ENCODE measurements at regions not wholly inside any gene's neighbourhood (a gene's known extent, or its start where the extent isn't known, plus 50 kb on each side); places are given as distances from the start of the nearest gene placed in this dataset.

GRCh38 chr2:17164550-17164949 is 353.7 kb downstream of the RAD51AP2 start:
- no peak overlapping the region for H3K4me3 ChIP-seq (ENCODE audit: low read length)
- TF ChIP-seq CTCF (IDR thresholded peaks at IDR 0.05; ENCODE audit: insufficient read depth, low read depth, low read length, missing control alignments) = no peak
- peak; percentile 18 for DNase-seq (ENCODE audit: low read depth)

GRCh38 chr2:17163638-17164037 is 354.6 kb downstream of the RAD51AP2 start:
- H3K4me3 ChIP-seq (ENCODE audit: low read length) = no peak overlapping the region
- no peak for DNase-seq (ENCODE audit: low read depth)
- no peak for TF ChIP-seq CTCF (IDR thresholded peaks at IDR 0.05; ENCODE audit: insufficient read depth, low read depth, low read length, missing control alignments)

GRCh38 chr2:17162713-17163112 is 355.5 kb downstream of the RAD51AP2 start:
- no peak for DNase-seq (ENCODE audit: low read depth)
- no peak for TF ChIP-seq CTCF (IDR thresholded peaks at IDR 0.05; ENCODE audit: insufficient read depth, low read depth, low read length, missing control alignments)
- no peak overlapping the region for H3K4me3 ChIP-seq (ENCODE audit: low read length)

- no peak for TF ChIP-seq CTCF (IDR thresholded peaks at IDR 0.05; ENCODE audit: insufficient read depth, low read depth, low read length, missing control alignments)
- no peak overlapping the region for H3K4me3 ChIP-seq (ENCODE audit: low read length)
- no peak for DNase-seq (ENCODE audit: low read depth)
Measured at GRCh38 chr2:17160594-17160993, 357.6 kb downstream of the RAD51AP2 start.

GRCh38 chr2:17156086-17156485 is 362.2 kb downstream of the RAD51AP2 start:
- DNase-seq (ENCODE audit: low read depth) = no peak
- H3K4me3 ChIP-seq (ENCODE audit: low read length) = no peak overlapping the region
- no peak for TF ChIP-seq CTCF (IDR thresholded peaks at IDR 0.05; ENCODE audit: insufficient read depth, low read depth, low read length, missing control alignments)

- H3K4me3 ChIP-seq (ENCODE audit: low read length) = no peak overlapping the region
- no peak for DNase-seq (ENCODE audit: low read depth)
- no peak for TF ChIP-seq CTCF (IDR thresholded peaks at IDR 0.05; ENCODE audit: insufficient read depth, low read depth, low read length, missing control alignments)
Measured at GRCh38 chr2:17149945-17150344, 368.3 kb downstream of the RAD51AP2 start.

- peak; percentile 53 for TF ChIP-seq CTCF (IDR thresholded peaks at IDR 0.05; ENCODE audit: insufficient read depth, low read depth, low read length, missing control alignments)
- no peak overlapping the region for H3K4me3 ChIP-seq (ENCODE audit: low read length)
- peak; percentile 43 for DNase-seq (ENCODE audit: low read depth)
Measured at GRCh38 chr2:17148407-17149145, 369.7 kb downstream of the RAD51AP2 start.
